Ishikawa (cell line): ENCODE measurements at regions not wholly inside any gene's neighbourhood (a gene's known extent, or its start where the extent isn't known, plus 50 kb on each side); places are given as distances from the start of the nearest gene placed in this dataset.

Experiments used
- CEBPB ChIP-seq: IDR thresholded peaks from 2 replicates; pipeline ENCODE4 v1.6.1; 2012
- CREB1 ChIP-seq: IDR thresholded peaks from 2 replicates; pipeline ENCODE4 v1.6.1; 2012; ENCODE audit warnings: low read depth
- EGR1 ChIP-seq: IDR thresholded peaks from 2 replicates; pipeline ENCODE4 v1.6.1; 2012
- EP300 ChIP-seq: IDR thresholded peaks from 2 replicates; pipeline ENCODE4 v1.6.1; 2012; ENCODE audit warnings: borderline replicate concordance
- FOXM1 ChIP-seq: IDR thresholded peaks from 2 replicates; pipeline ENCODE4 v1.6.1; 2012; ENCODE audit warnings: low read depth, borderline replicate concordance
- NFIC ChIP-seq: IDR thresholded peaks from 2 replicates; pipeline ENCODE4 v1.6.1; 2012
- RAD21 ChIP-seq: IDR thresholded peaks from 2 replicates; pipeline ENCODE4 v1.6.1; 2012; ENCODE audit warnings: low read depth
- TAF1 ChIP-seq: IDR thresholded peaks from 2 replicates; pipeline ENCODE4 v1.6.1; 2012; ENCODE audit warnings: low read depth, mild to moderate bottlenecking
- TEAD4 ChIP-seq: IDR thresholded peaks from 2 replicates; pipeline ENCODE4 v1.6.1; 2012
- YY1 ChIP-seq: IDR thresholded peaks from 2 replicates; pipeline ENCODE4 v1.6.1; 2012; ENCODE audit warnings: low read depth
- ZBTB7A ChIP-seq: IDR thresholded peaks from 2 replicates; pipeline ENCODE4 v1.6.1; 2012; ENCODE audit warnings: low read depth
- TF ChIP-seq, protein P1 (sequence below): IDR thresholded peaks from 2 replicates; pipeline ENCODE4 v1.6.1; 2012
- TF ChIP-seq, protein P2 (sequence below): IDR thresholded peaks from 2 replicates; pipeline ENCODE4 v1.6.1; 2012; ENCODE audit warnings: low read depth, mild to moderate bottlenecking
- TF ChIP-seq, protein P3 (sequence below): IDR thresholded peaks from 2 replicates; pipeline ENCODE4 v1.6.1; 2012

DNA sequence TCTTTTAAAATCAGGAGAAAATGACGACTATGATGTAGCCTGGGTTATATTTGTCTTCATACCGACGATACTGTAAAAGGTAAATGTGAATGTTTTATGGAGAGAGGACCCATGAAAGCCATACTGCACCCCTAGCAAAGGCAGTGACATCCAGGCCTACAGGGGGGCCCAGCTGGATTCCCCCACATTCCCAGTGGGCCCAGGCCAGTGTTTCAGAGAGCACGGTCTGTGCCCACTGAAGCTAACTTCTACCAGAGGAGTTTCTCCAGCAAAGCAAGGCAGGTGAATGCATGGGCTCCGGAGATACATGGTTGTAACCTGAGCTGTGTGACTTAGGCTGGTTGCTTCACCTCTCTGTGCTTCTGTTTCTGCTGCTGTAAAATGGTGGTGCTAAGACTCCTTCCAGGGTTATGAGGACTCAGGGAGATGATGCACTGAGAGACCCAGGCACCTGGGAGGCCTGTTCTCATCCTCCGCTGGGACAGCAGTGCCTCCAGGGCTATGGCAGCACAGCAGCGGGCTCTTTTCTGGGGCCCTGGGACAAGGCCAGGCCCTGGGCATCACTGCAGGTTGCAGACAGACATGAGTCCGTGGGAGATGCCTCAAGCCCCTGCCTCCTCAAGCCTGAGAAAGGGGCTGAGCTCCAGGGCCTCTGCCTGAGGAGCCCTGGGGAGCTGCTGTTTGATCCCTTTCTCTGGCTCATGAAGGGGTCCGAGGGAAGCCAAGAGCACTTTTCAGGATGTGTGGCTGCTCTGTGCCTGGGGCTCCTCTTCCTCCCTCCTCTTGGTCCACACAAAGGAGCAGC, 73.7 kb downstream of the SERPINA3 start:
- TF ChIP-seq RAD21: no peak
- TF ChIP-seq EP300: no peak
- no peak for TF ChIP-seq TEAD4
- TF ChIP-seq ZBTB7A: no peak
- TF ChIP-seq YY1: no peak
- TF ChIP-seq, protein P1, sequence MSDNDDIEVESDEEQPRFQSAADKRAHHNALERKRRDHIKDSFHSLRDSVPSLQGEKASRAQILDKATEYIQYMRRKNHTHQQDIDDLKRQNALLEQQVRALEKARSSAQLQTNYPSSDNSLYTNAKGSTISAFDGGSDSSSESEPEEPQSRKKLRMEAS: no peak
- no peak for TF ChIP-seq NFIC
- TF ChIP-seq FOXM1: no peak
- TF ChIP-seq TAF1: no peak
- no peak for TF ChIP-seq CEBPB
- no peak for TF ChIP-seq EGR1
- no peak for TF ChIP-seq CREB1
- TF ChIP-seq, protein P2, sequence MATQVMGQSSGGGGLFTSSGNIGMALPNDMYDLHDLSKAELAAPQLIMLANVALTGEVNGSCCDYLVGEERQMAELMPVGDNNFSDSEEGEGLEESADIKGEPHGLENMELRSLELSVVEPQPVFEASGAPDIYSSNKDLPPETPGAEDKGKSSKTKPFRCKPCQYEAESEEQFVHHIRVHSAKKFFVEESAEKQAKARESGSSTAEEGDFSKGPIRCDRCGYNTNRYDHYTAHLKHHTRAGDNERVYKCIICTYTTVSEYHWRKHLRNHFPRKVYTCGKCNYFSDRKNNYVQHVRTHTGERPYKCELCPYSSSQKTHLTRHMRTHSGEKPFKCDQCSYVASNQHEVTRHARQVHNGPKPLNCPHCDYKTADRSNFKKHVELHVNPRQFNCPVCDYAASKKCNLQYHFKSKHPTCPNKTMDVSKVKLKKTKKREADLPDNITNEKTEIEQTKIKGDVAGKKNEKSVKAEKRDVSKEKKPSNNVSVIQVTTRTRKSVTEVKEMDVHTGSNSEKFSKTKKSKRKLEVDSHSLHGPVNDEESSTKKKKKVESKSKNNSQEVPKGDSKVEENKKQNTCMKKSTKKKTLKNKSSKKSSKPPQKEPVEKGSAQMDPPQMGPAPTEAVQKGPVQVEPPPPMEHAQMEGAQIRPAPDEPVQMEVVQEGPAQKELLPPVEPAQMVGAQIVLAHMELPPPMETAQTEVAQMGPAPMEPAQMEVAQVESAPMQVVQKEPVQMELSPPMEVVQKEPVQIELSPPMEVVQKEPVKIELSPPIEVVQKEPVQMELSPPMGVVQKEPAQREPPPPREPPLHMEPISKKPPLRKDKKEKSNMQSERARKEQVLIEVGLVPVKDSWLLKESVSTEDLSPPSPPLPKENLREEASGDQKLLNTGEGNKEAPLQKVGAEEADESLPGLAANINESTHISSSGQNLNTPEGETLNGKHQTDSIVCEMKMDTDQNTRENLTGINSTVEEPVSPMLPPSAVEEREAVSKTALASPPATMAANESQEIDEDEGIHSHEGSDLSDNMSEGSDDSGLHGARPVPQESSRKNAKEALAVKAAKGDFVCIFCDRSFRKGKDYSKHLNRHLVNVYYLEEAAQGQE: no peak
- TF ChIP-seq, protein P3, sequence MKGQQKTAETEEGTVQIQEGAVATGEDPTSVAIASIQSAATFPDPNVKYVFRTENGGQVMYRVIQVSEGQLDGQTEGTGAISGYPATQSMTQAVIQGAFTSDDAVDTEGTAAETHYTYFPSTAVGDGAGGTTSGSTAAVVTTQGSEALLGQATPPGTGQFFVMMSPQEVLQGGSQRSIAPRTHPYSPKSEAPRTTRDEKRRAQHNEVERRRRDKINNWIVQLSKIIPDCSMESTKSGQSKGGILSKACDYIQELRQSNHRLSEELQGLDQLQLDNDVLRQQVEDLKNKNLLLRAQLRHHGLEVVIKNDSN: no peak
